Inflammatory macrophage treated with lipopolysaccharide for 1 hour (primary cell): ENCODE measurements at regions not wholly inside any gene's neighbourhood (a gene's known extent, or its start where the extent isn't known, plus 50 kb on each side); places are given as distances from the start of the nearest gene placed in this dataset.

ENCODE experiments used
- DNase-seq, 2 donors: peaks; one replicate each; pipeline ENCODE4 v3.0.0-alpha.2; 2020 to 2022

- no peak for DNase-seq
Observed at GRCh38 chrY:17233435-17234109, 646.4 kb downstream of the CDY2B start.

- no peak for DNase-seq
Observed at GRCh38 chrY:17231994-17232393, 648.0 kb downstream of the CDY2B start.

GRCh38 chrY:17223502-17223901 is 656.5 kb downstream of the CDY2B start:
- no peak for DNase-seq

GRCh38 chrY:17202395-17202794 is 677.6 kb downstream of the CDY2B start:
- no peak for DNase-seq

- DNase-seq: no peak
Observed at GRCh38 chrY:17184299-17184698, 695.7 kb downstream of the CDY2B start.

GRCh38 chrY:17166881-17167280 is 713.1 kb downstream of the CDY2B start:
- no peak for DNase-seq

- DNase-seq: no peak
Observed at GRCh38 chrY:17122166-17122565, 757.9 kb downstream of the CDY2B start.

GRCh38 chrY:17085303-17085702 is 794.7 kb downstream of the CDY2B start:
- DNase-seq: no peak

- DNase-seq: no peak
Observed at GRCh38 chrY:17079887-17080286, 800.1 kb downstream of the CDY2B start.

GRCh38 chrY:17067307-17067706 is 812.7 kb downstream of the CDY2B start:
- no peak for DNase-seq

GRCh38 chrY:17053041-17053440 is 827.0 kb downstream of the CDY2B start:
- no peak for DNase-seq

- DNase-seq: no peak
Observed at GRCh38 chrY:17050374-17050773, 829.6 kb downstream of the CDY2B start.

- no peak for DNase-seq
Observed at GRCh38 chrY:17045124-17045523, 834.9 kb downstream of the CDY2B start.

GRCh38 chrY:17044723-17045122 is 835.3 kb downstream of the CDY2B start:
- no peak for DNase-seq

GRCh38 chrY:17044272-17044671 is 835.7 kb downstream of the CDY2B start:
- no peak for DNase-seq

GRCh38 chrY:17038439-17038838 is 841.6 kb downstream of the CDY2B start:
- DNase-seq: no peak

GRCh38 chrY:17018126-17018525 is 861.9 kb downstream of the CDY2B start:
- DNase-seq: no peak

- no peak for DNase-seq
Observed at GRCh38 chrY:16993551-16993950, 886.5 kb downstream of the CDY2B start.

GRCh38 chrY:16981776-16982175 is 898.2 kb downstream of the CDY2B start:
- DNase-seq: no peak

- DNase-seq: no peak
Observed at GRCh38 chrY:16959071-16959470, 920.9 kb downstream of the CDY2B start.

- no peak for DNase-seq
Observed at GRCh38 chrY:16947221-16947620, 932.8 kb downstream of the CDY2B start.
